SHP77 treated with DMSO at 0.1 percent for 48 hours (cell line): ENCODE measurements at regions not wholly inside any gene's neighbourhood (a gene's known extent, or its start where the extent isn't known, plus 50 kb on each side); places are given as distances from the start of the nearest gene placed in this dataset.
A peak's percentile ranks its signal among the peaks of the same experiment; 100 is the strongest.
"Not testable (repeated sequence)": the region's sequence is repeated elsewhere in the genome, so short reads cannot be mapped to it uniquely, and the experiment has no call there.

Experiments used
- DNase-seq: peaks from one replicate; lab custom pipeline; 2025; lab: John Stamatoyannopoulos, UW

DNA sequence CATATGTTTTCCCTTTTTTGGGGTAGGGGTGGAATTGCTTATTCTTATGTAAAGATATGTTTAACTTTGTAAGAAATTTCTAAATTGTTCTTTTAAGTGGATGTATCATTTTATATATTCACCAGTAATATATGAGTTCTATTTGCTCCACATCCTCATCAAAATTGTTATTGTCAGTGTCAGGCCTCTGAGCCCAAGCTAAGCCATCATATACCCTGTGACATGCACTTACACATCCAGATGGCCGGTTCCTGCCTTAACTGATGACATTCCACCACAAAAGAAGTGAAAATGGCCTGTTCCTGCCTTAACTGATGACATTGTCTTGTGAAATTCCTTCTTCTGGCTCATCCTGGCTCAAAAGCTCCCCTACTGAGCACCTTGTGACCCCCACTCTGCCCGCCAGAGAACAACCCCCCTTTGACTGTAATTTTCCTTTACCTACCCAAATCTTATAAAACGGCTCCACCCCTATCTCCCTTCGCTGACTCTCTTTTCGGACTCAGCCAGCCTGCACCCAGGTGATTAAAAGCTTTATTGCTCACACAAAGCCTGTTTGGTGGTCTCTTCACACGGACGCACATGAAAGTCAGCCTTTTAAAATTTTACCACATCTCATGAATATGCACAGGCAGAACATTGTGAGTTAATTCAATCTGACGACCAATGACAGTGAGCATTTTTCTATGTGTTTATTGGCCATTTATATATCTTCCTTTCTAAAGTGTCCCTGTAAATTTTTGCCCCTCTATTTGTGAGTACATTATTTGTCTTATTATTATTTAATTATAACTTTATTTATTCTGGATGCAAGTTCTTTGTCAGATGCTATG is 176.8 kb downstream of the CDC14C start:
- not testable (repeated sequence) for DNase-seq

DNA sequence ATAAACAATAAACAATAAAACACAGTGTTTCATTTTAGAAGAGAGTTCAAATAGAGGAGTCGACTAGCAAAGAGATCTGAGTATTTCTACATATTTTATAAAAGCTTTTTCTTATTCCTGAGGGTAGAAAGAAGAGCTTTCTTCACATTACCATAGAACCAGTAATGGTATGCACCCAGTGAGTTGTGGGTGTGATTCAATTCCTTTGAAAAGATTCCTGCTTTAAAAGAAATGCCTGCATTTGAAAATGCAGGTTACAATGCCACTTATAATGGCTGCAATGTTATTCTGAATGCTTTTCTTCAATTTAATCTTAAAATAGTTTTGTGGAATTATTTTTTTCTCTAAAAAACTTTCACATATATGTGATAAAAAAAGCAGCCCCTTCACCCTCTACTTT is 178.1 kb downstream of the CDC14C start:
- no peak for DNase-seq

DNA sequence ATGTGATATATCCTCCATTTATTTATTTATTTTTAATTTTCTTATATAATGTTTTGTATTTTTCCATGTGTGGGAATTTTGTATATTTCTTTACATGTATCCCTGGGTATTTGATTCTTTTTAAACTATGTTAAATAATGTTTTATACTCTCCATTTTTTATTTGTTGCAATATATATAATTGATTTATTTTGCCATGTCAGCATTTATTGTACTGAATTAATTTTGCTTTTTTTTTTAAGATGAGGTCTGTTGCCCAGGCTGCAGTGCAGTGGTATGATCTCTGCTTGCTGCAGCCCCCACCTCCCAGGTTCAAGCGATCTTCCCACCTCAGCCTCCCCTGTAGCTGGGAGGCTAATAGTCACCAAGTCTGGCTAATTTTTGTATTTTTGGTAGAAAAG is 187.4 kb downstream of the CDC14C start:
- DNase-seq = no peak

DNA sequence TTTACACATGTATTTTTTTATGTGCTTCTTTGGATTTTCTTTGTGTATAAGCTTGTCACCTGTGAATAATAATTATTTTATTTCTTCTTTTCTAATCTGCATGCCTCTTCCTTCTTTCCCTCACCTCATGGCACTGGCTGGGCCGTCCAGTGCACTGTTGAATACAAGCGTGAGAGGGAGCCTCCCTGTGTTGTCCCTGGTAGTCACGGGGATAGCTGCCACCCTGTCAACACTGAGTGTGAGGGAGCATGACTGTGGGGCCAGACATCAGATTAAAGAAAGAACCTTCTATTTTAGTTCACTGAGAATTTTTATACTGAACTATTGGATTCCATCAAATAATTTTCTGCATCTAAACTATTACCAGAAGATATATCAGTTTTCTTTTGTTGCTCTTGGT is 187.9 kb downstream of the CDC14C start:
- DNase-seq = no peak

DNA sequence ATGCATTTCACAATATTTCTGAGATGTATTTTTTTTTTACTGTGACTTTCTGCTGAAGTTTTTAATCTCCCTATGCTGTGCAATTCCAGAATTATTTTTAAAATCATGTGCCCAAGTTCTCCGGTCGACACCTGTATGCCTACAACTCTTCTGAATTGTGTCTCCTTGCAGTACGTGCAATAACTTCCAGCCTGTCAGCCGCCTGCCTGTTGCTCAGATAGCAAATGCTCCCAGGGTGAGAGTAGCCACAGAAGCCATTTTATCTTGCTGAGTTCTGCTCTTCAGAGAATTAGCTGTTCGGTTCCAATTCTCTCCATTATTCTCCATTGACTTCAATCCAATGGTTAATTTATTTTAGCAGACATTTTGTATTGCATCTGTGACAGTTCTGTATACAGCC is 188.3 kb downstream of the CDC14C start:
- no peak for DNase-seq

DNA sequence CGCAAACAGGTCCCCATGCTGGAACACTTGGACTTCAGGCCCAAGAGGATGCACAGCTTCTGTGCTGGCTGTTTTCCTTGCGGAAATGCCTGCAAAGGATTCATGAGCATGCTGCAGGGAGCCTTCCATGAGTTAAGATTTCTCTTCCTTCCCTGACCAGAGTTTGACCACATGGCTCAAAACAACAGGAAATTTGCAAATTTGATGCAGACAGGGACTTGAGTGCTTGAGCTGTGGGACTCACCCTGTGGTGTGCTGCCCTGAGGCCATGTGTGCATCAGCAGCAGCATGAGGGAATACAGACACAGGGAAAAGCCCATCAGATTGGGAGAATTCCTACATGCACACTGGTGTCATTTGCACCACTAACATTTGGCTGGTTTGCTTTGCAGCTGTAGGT is 195.4 kb downstream of the CDC14C start:
- DNase-seq = no peak

DNA sequence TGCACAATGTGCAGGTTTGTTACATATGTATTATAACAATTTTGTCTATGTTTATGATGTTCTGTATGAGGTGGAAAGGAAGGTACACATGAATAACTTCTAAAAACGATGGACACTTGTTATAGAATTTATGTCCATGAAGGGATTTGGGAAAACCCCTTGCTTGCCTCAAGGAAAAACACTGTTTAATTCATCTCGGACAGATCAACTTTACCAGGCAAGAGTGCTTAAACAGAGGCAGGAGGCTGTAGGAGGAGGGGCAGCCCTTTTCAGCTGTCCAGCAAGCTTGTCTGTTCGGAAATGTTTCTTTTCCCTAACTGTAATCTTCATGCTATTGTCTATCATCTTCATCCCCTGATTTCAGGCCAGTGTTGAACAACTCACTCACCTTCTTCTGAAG is 200.9 kb downstream of the CDC14C start:
- DNase-seq = no peak

DNA sequence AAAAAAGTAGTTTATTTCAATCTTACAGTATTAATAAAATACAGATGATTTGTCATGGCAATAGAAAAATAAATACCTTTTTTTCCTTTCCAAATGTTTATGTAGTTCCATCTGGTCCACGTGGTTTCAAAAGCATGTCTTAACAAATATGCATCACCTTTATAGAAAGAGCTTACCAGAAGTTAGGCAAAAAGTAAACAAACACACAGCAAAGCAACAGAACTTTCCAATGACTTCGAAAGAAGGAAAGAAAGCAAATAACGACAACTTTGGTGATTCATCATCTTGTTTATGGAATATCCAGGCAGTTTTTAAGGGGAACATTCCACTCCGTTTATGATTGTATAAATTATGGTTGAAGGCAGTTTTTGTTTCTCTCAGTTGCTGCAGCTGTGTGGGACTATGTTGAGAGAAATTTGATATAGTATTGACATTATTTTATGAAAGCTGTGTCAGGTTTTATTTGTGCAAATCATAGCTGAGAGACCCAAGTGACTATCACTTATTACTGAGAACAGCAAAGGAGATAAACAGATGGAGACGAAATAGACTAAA is 203.1 kb downstream of the CDC14C start:
- no peak for DNase-seq

DNA sequence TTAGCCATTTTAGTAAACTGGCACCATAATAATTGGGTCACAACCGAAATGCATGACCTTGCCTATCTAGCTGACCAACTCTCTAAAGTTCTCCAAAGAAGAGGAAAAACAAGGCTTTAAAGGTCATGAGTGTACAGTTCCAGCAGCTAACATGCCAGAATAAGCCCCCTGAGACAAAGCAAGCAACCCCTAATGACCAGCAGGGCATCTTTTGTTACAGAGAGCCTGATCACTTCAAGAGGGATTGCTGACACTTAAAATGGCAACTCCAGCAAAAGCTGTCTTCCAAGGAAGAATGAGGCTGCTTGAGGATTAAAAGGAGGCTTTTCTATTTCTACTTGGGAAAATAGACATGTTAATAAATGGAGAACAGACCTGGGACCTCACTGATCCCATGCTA is 213.6 kb downstream of the CDC14C start:
- DNase-seq = no peak

DNA sequence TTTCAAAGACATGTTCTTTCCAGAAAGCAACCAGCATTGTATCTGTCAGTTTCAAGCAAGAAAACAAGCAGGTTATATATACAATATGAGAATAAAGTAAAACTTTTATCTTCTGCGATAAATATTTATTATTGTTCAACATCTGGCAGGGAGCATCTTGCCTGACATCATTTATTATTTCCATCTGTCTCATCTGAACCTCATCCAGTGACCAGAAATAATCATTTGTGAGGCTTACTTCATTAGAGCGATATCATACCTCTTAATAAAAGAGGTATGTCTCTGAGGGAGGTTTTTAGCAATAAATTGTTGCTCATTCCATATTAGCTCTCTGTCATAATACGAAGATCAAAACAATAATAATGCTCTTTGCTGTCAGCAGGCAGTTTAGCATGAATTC is 226.1 kb downstream of the CDC14C start:
- no peak for DNase-seq

DNA sequence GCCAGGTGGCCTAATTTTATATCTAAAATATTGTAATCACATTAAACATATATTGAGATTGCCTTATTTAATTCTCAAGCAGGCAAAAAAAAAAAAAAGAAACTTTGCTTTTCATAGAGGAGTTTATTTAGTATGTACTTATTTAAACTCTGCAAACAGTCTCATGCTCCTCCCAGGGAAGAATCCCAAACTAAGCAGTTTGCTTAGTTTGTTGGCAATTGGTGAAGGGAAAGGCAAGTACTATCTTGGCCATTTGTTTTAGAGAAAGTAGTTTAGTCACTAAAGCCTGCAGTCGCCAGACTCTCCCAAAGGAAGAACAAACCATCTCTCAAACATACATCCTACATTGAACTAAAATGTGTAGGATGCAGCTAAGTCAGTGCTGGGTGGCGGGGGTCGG is 226.8 kb downstream of the CDC14C start:
- no peak for DNase-seq

DNA sequence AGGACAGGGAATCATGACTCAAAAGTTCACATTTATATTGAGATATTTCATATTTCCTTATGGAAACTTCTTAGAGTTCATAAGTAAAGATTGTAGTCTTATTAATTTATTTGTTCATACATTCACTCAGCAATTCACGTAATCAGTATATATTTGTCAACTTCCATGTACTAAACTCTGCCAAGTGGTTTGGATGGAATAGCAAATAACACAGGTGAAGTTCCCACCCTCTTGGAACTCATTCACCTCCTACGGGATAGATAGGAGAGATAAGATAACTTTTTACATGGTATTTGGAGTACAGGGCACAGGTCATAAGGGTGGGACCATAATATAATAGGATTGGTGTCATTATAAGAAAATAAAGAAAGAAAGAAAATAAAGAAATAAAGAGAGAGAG is 234.0 kb downstream of the CDC14C start:
- DNase-seq = no peak

DNA sequence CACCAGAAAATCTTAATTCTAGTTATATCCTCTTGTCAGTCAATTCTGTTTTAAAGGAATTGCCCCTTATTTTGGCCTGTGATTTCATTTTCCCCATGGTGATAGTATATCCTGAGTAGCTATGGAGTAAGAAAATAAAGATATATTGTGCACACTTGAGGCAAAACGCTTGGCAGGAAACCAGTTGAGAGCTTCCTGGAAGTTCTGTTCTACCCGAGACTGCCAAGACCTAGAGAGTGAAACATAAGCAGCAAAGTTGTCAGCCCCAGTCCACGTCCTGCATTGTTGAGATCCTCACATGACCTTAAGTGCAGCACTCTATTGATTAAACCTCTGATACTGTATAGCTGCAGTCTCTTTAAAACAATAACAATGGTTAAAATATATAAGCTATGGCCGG is 235.2 kb downstream of the CDC14C start:
- DNase-seq = no peak

DNA sequence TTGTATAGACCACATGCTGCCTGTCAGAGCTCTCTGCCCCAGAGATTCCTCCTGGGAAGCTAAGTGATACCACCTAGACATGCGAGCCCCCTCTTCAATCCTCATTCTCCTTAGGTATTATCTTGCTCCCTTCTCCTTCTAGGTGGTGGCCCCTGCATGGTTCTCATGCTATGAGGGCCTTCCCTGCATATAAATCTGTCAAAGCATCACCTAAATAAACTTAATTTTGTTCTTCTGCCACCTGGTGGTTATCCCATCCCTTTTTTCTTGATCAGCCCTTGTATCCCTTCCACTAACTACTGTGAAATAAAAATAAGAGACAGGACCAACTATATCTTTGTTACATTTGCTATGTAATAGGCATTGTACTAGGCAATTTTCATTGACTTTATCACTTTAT is 242.1 kb downstream of the CDC14C start:
- DNase-seq = peak; percentile 23

DNA sequence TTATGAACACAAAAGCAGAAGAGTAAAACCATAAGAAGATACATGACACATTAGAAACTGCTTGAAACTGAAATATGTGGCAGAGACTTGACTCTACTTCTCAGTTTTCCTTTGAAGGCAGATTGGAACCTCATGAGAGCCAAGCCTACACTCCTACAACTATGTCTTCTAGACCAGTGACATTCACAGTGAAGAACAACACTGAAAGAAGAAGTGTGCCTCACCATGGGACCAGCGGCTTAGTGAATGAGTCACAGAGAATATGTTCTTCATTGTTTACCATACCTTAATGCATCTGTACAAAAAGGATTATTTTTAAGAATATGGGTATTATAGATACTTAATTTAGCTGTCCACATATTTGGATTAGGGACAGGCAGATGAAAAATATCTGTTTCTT is 248.3 kb downstream of the CDC14C start:
- DNase-seq = no peak

DNA sequence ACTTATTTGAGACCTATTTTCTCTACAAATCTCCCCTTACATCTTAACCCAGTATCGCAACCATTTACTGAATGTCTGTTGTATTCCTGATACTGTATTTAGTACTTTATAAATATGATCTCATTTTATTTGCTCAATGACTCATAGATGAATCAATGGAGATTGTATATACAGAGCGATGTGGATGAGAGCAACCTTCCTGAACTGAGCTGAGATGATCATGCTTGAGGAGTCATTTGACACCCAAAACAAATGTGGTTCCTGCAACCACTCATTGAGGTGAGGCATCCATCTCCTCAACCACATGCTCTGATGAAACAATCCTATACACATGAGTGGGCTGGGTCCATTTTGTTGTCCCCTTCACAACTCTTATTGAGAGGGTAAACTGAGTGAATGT is 250.0 kb downstream of the CDC14C start:
- no peak for DNase-seq

DNA sequence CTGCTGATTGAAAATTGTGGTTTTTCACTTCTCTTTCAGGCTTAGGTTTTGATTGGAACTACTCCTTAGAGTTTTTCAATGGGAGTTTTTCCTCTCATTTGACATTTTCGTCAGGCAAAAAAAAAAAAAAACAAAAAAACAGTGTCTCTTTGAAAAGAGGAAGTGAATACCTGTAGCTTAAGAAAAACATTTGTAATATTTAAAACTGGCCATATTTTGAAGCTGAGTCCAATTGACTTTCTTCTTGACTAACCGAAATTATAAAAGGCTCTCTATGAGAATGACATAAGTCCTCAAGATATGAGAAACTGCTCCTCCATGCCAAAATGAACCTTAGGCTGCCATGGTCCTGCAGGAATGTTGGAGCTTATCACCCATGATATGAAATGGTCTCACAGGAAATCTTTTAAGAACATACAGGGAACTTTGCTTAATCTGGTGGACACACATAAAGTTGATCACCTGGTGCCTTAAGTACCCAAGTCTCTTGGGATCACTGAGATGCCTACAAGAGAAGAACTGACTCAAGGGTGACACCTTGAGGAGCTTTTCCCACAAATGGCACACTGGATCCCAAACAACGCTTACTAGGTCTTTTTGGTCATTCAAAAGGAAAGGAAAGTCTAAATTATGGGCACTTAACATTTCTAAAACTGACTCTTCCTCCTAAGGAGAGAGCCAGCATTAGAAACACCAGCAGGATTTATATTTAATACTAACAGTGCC is 263.4 kb downstream of the CDC14C start:
- no peak for DNase-seq

DNA sequence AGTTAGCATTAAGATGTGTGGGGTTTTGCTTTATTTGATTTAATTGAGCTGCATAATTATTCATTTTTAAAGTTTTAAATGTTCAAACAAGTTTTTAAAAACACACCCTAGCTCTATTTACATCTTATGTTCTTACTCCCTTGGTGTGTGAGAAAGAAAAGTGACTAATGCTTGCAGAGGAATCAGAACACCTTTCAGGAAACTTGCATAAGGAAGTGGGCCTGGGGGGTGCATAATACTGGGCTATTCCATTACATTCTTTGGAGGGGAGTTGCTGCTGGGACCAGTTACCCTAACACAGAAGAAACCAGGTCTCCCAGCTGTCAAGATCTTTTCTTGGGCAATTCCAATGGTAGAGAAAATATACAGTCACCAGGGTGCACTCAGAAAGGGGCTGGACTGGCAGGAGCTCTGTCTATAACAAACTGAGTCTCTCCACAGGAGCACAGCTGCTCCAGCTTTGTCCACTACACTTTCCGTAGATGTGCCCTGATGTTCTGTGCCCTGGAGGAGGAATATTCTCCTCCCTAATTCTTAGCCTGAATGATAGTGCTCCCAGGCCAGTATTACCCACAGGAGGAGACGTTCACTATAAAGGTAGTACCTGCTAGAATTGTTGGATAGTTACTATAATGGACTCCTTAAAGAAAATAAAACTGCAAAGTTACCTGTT is 304.2 kb downstream of the CDC14C start:
- DNase-seq = no peak

DNA sequence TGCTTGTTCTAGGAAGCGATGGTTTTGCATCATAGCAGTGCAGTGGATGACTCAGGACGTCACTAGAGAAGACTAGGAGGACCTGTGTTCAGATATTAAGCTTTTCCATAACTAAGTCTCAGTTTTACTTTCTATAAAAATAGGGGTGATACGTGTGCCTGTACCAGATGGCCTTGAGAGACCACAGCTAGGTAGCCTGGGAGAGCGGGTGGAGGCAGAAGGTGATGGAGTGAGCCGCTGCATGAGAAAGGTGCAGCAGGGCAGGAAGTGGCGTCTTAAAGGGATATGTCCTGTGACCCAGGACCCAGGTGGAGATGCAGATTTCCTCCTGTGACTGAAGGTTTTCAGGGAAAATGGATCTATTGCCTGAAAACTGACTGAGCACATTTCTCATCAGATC is 304.9 kb downstream of the CDC14C start:
- no peak for DNase-seq

DNA sequence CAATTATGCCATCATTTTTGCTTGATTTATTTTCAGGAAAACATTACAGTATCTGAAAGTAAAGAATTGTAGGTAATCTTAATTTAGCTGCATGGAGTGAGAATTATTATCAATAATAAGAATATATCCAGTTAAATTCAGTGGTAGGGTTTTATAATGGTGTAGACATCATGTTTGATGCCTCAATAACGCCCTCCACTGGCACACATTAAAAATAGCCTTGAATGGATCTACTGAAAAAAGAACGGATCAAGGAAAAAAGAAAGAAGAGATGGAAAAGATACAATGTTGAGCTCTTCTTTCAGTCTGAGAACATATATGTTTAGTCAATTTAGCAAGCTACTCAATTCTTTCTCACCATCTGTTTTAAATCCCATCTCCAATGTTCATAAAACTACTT is 319.2 kb downstream of the CDC14C start:
- peak; percentile 14 for DNase-seq

DNA sequence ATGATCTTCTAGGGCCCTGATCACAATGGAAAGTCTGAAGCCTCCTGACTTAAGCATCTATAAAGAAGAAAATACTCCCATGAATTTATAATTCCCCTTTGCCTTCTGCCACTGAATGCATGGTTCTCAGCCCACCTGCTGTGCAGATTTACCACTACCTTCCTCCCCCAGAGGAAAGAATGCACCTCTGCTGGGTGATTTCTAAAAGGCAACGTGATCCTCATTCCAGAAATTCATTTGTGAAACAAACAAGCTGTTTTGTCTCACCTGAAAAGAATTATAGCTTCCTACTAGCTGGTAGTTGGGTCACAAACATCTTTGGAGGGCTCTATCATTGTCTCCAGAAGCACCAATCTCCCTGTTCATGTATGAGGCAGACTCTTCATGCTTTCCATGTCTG is 320.2 kb downstream of the CDC14C start:
- DNase-seq = no peak

DNA sequence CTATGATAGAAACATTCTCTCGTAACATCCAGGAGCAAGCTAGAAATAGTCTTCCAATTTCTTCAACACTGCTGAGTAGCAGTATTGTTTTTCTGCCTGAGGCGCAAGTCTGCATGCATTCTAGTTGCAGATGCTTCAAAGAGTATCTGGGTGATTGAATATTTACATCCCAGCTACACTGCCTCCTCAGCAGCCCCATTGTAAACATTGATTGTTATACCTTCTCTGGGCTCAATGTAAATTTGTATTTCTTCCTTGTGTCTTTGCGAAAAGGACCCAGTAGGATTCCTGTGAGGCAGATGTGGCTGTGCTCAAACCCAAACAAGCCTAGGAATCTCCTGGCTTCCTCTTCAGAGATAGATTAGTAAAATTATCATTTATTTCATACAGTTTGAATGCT is 320.7 kb downstream of the CDC14C start:
- no peak for DNase-seq

DNA sequence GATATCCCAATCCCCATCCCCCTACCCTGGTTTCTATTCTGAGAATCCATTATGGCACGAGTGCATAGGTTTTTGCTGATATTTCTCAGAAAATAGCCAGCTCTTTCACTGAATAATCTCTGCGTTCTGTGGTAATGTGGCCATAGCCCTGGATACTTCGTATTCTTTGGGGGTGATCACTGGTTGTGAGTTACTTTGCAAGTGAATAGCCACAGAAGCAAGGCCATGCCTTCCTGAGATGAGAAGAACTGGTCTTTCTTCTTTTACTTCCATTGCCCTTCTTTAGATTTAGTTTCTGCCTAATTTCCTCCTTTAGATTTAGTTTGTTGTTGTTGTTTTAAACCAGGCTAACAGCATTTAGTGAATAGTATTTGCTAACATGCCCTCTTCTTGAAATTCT is 323.4 kb downstream of the CDC14C start:
- no peak for DNase-seq
